BE2C (cell line): ENCODE measurements at regions not wholly inside any gene's neighbourhood (a gene's known extent, or its start where the extent isn't known, plus 50 kb on each side); places are given as distances from the start of the nearest gene placed in this dataset.

Experiments used
- DNase-seq: peaks from one replicate; pipeline ENCODE4 v3.0.0-alpha.2; 2020
- H3K27me3 ChIP-seq: fragments of 250-450 bp; sonication (Bioruptor Pico); 2 replicates; pipeline ENCODE4 v1.5.1; 2020; ENCODE audit warnings: mild to moderate bottlenecking
- H3K36me3 ChIP-seq: fragments of 250-450 bp; sonication (Bioruptor Pico); 2 replicates; pipeline ENCODE4 v1.5.1; 2020; ENCODE audit warnings: mild to moderate bottlenecking
- H3K4me1 ChIP-seq: fragments of 250-450 bp; sonication (Bioruptor Pico); 2 replicates; pipeline ENCODE4 v1.5.1; 2020
- H3K4me3 ChIP-seq: 2 replicates; pipeline ENCODE4 v1.5.1; 2011; ENCODE audit warnings: low read depth, low read length
- H3K9me3 ChIP-seq: fragments of 250-450 bp; sonication (Bioruptor Pico); 2 replicates; pipeline ENCODE4 v1.5.1; 2020
- TF ChIP-seq, protein P1 (sequence below): IDR thresholded peaks from 2 replicates; pipeline ENCODE4 v1.5.1; 2012; ENCODE audit warnings: mild to moderate bottlenecking, low read depth, low read length

DNA sequence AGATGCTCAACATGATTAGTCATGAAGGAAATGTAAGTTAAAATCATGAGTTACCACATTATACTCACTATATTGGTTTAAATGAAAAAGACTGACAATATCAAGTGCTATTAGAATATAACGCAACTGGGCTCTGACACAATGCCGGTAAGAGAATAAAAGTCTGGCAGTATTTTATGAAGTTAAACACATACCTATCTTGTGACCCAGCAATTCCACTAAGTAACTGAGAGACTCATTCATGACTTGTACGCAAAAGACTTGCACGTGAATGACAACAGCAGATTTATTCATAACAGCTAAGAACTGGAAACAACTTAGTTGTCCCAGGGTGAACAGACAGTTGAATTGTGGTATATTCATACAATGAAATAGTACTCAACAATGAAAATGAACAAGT lies 342.1 kb downstream of the SLC4A3 start:
- DNase-seq = no peak
- no peaks in the 10 kb centered on the region for H3K4me1 ChIP-seq
- H3K4me3 ChIP-seq = no peak overlapping the region
- TF ChIP-seq, protein P1, sequence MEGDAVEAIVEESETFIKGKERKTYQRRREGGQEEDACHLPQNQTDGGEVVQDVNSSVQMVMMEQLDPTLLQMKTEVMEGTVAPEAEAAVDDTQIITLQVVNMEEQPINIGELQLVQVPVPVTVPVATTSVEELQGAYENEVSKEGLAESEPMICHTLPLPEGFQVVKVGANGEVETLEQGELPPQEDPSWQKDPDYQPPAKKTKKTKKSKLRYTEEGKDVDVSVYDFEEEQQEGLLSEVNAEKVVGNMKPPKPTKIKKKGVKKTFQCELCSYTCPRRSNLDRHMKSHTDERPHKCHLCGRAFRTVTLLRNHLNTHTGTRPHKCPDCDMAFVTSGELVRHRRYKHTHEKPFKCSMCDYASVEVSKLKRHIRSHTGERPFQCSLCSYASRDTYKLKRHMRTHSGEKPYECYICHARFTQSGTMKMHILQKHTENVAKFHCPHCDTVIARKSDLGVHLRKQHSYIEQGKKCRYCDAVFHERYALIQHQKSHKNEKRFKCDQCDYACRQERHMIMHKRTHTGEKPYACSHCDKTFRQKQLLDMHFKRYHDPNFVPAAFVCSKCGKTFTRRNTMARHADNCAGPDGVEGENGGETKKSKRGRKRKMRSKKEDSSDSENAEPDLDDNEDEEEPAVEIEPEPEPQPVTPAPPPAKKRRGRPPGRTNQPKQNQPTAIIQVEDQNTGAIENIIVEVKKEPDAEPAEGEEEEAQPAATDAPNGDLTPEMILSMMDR = no peak
- no peaks in the 10 kb centered on the region for H3K27me3 ChIP-seq
- H3K9me3 ChIP-seq = no peaks in the 10 kb centered on the region
- H3K36me3 ChIP-seq = no peaks in the 10 kb centered on the region

DNA sequence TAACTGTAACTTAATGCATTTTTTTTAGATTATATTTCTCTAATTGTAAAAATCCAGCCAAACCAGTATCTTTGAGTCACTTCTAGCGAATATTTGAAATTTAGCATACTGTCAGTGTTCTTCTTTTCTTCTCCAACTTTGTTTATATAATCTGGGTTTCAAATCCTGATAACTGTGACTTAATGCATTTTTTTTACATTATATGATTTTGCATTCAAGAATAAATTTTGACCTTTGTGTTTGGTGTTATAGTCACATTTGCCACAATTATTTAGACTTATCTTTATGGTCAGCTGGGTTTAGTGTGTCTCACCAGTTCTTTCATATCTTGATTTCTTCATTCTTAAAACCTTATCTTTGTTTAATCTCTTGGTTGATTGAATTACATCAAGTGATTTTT lies 345.7 kb downstream of the SLC4A3 start:
- TF ChIP-seq, protein P1 = no peak
- no peaks in the 10 kb centered on the region for H3K9me3 ChIP-seq

GRCh38 chr2:219976871-219977270 lies 349.4 kb downstream of the SLC4A3 start:
- H3K4me1 ChIP-seq = no peaks in the 10 kb centered on the region
- H3K27me3 ChIP-seq = no peaks in the 10 kb centered on the region
- no peak for DNase-seq
- no peak overlapping the region for H3K4me3 ChIP-seq
- TF ChIP-seq, protein P1 = no peak
- no peaks in the 10 kb centered on the region for H3K36me3 ChIP-seq
- no peaks in the 10 kb centered on the region for H3K9me3 ChIP-seq

More for the DNA sequence above, 345.7 kb downstream of the SLC4A3 start:
- no peak overlapping the region for H3K4me3 ChIP-seq
- H3K27me3 ChIP-seq = no peaks in the 10 kb centered on the region
- H3K36me3 ChIP-seq = no peaks in the 10 kb centered on the region
- no peak for DNase-seq
- no peaks in the 10 kb centered on the region for H3K4me1 ChIP-seq

GRCh38 chr2:219980638-219981037 lies 353.2 kb downstream of the SLC4A3 start:
- no peak overlapping the region for H3K4me3 ChIP-seq
- DNase-seq = no peak
- H3K27me3 ChIP-seq = no peaks in the 10 kb centered on the region
- no peaks in the 10 kb centered on the region for H3K4me1 ChIP-seq
- H3K36me3 ChIP-seq = no peaks in the 10 kb centered on the region
- H3K9me3 ChIP-seq = no peaks in the 10 kb centered on the region
- TF ChIP-seq, protein P1 = no peak

GRCh38 chr2:219983836-219984235 lies 356.4 kb downstream of the SLC4A3 start:
- Histone ChIP-seq H3K36me3 (no peaks in the 10 kb centered on the region), H3K4me3 (no peak overlapping the region), H3K9me3 (no peaks in the 10 kb centered on the region), H3K4me1 (no peaks in the 10 kb centered on the region), H3K27me3 (no peaks in the 10 kb centered on the region; the same call in 1 of the 2 replicates)
- TF ChIP-seq, protein P1 = no peak
- DNase-seq = no peak

GRCh38 chr2:219985017-219985416 lies 357.6 kb downstream of the SLC4A3 start:
- Histone ChIP-seq H3K36me3 (no peaks in the 10 kb centered on the region), H3K27me3 (no peaks in the 10 kb centered on the region; the same call in 1 of the 2 replicates), H3K9me3 (no peaks in the 10 kb centered on the region), H3K4me1 (no peaks in the 10 kb centered on the region), H3K4me3 (no peak overlapping the region)
- TF ChIP-seq, protein P1 = no peak
- no peak for DNase-seq
